GM21381 (cell line): ENCODE measurements at regions not wholly inside any gene's neighbourhood (a gene's known extent, or its start where the extent isn't known, plus 50 kb on each side); places are given as distances from the start of the nearest gene placed in this dataset.
"Not testable (repeated sequence)": the region's sequence is repeated elsewhere in the genome, so short reads cannot be mapped to it uniquely, and the experiment has no call there.

Experiments used
- ATAC-seq: cut with Tn5 transposase; IDR thresholded peaks from one replicate; pipeline ENCODE4 v1.9.1; 2021; ENCODE audit warnings: mild to moderate bottlenecking, moderate library complexity; ENCODE audit not compliant: unreplicated experiment

GRCh38 chr9:75197561-75197960, 109.2 kb downstream of the OSTF1 start:
- ATAC-seq, result no peak

- ATAC-seq, result no peak
These were observed 110.1 kb downstream of the OSTF1 start for GRCh38 chr9:75198436-75198835.

- ATAC-seq, result no peak
These were observed 112.7 kb downstream of the OSTF1 start for GRCh38 chr9:75200892-75201470.

- no peak for ATAC-seq
These were observed 113.3 kb downstream of the OSTF1 start for GRCh38 chr9:75201480-75202209.

- not testable (repeated sequence) for ATAC-seq
These were observed 119.7 kb downstream of the OSTF1 start for GRCh38 chr9:75207997-75208396.

GRCh38 chr9:75210215-75210614, 121.9 kb downstream of the OSTF1 start:
- ATAC-seq, result no peak

- ATAC-seq, result no peak
These were observed 125.5 kb downstream of the OSTF1 start for GRCh38 chr9:75213765-75214164.

GRCh38 chr9:75226403-75227139, 138.3 kb downstream of the OSTF1 start:
- ATAC-seq, result no peak

- ATAC-seq, result no peak
These were observed 140.6 kb downstream of the OSTF1 start for GRCh38 chr9:75228893-75229292.

- no peak for ATAC-seq
These were observed 141.5 kb downstream of the OSTF1 start for GRCh38 chr9:75229605-75230332.

- ATAC-seq, result no peak
These were observed 142.2 kb downstream of the OSTF1 start for GRCh38 chr9:75230469-75230868.

GRCh38 chr9:75231167-75231566, 142.9 kb downstream of the OSTF1 start:
- ATAC-seq, result no peak

GRCh38 chr9:75233011-75233410, 144.7 kb downstream of the OSTF1 start:
- no peak for ATAC-seq

GRCh38 chr9:75235632-75236031, 147.3 kb downstream of the OSTF1 start:
- ATAC-seq, result no peak

- ATAC-seq, result peak; percentile 95
These were observed 150.1 kb downstream of the OSTF1 start for GRCh38 chr9:75238311-75238976.

GRCh38 chr9:75239176-75239575, 150.9 kb downstream of the OSTF1 start:
- no peak for ATAC-seq

- ATAC-seq, result no peak
These were observed 154.1 kb downstream of the OSTF1 start for GRCh38 chr9:75242426-75242825.

GRCh38 chr9:75246949-75247348, 158.6 kb downstream of the OSTF1 start:
- ATAC-seq, result no peak

- peak; percentile 78 for ATAC-seq
These were observed 177.2 kb downstream of the OSTF1 start for GRCh38 chr9:75265525-75265972.

GRCh38 chr9:75269197-75269596, 180.9 kb downstream of the OSTF1 start:
- no peak for ATAC-seq

- not testable (repeated sequence) for ATAC-seq
These were observed 184.7 kb downstream of the OSTF1 start for GRCh38 chr9:75273055-75273454.
